ENCODE measurements at regions not wholly inside any gene's neighbourhood (a gene's known extent, or its start where the extent isn't known, plus 50 kb on each side); places are given as distances from the start of the nearest gene placed in this dataset.
A peak's percentile ranks its signal among the peaks of the same experiment; 100 is the strongest.
"Not testable (repeated sequence)": the region's sequence is repeated elsewhere in the genome, so short reads cannot be mapped to it uniquely, and the experiment has no call there.

GRCh38 chrX:50967736-50968135 lies 57.2 kb downstream of the BMP15 start:
- CTCF ChIA-PET, result no interaction called here
- DNase-seq (no peak), ATAC-seq (no peak)
- Mint-ChIP-seq H3K27me3 (ENCODE audit: low read depth) (no peaks in the 10 kb centered on the region), H3K36me3 (ENCODE audit: low read depth) (no peaks in the 10 kb centered on the region), H3K4me1 (ENCODE audit: low read depth) (no peaks in the 10 kb centered on the region), H3K9me3 (ENCODE audit: insufficient read depth) (no peaks in the 10 kb centered on the region), H3K4me3 (no peak overlapping the region), H3K27ac (no peak overlapping the region)
- POLR2A ChIA-PET, result no interaction called here

GRCh38 chrX:50968871-50969635 lies 58.5 kb downstream of the BMP15 start:
- ATAC-seq; CTCF ChIA-PET; POLR2A ChIA-PET; H3K36me3 Mint-ChIP-seq (ENCODE audit: low read depth); H3K4me3 Mint-ChIP-seq; DNase-seq; H3K4me1 Mint-ChIP-seq (ENCODE audit: low read depth); H3K27ac Mint-ChIP-seq; H3K27me3 Mint-ChIP-seq (ENCODE audit: low read depth); H3K9me3 Mint-ChIP-seq (ENCODE audit: insufficient read depth): not testable (repeated sequence)

GRCh38 chrX:50971395-50971794 lies 60.9 kb downstream of the BMP15 start:
- ATAC-seq (no peak), DNase-seq (no peak)
- H3K4me3 Mint-ChIP-seq, result no peak overlapping the region
- H3K27me3 Mint-ChIP-seq (ENCODE audit: low read depth), result no peaks in the 10 kb centered on the region
- CTCF ChIA-PET, result no interaction called here
- POLR2A ChIA-PET, result no interaction called here
- no peaks in the 10 kb centered on the region for H3K9me3 Mint-ChIP-seq (ENCODE audit: insufficient read depth)
- H3K36me3 Mint-ChIP-seq (ENCODE audit: low read depth), result no peaks in the 10 kb centered on the region
- no peaks in the 10 kb centered on the region for H3K4me1 Mint-ChIP-seq (ENCODE audit: low read depth)
- H3K27ac Mint-ChIP-seq, result no peak overlapping the region

GRCh38 chrX:50973199-50973598 lies 62.7 kb downstream of the BMP15 start:
- Mint-ChIP-seq H3K36me3 (ENCODE audit: low read depth) (no peaks in the 10 kb centered on the region), H3K27me3 (ENCODE audit: low read depth) (no peaks in the 10 kb centered on the region), H3K4me3 (no peak overlapping the region), H3K9me3 (ENCODE audit: insufficient read depth) (no peaks in the 10 kb centered on the region), H3K27ac (no peak overlapping the region), H3K4me1 (ENCODE audit: low read depth) (no peaks in the 10 kb centered on the region)
- ChIA-PET CTCF (no interaction called here), POLR2A (no interaction called here)
- DNase-seq, result no peak
- no peak for ATAC-seq

- Mint-ChIP-seq H3K27ac (no peak overlapping the region), H3K27me3 (ENCODE audit: low read depth) (no peaks in the 10 kb centered on the region), H3K4me1 (ENCODE audit: low read depth) (no peaks in the 10 kb centered on the region), H3K4me3 (no peak overlapping the region), H3K9me3 (ENCODE audit: insufficient read depth) (no peaks in the 10 kb centered on the region), H3K36me3 (ENCODE audit: low read depth) (no peaks in the 10 kb centered on the region)
- ChIA-PET POLR2A (no interaction called here), CTCF (no interaction called here)
- ATAC-seq (no peak), DNase-seq (no peak)
Observed at GRCh38 chrX:50978920-50979682, 68.6 kb downstream of the BMP15 start.

- DNase-seq (no peak), ATAC-seq (no peak)
- ChIA-PET CTCF (no interaction called here), POLR2A (no interaction called here)
- no peaks in the 10 kb centered on the region for H3K4me1 Mint-ChIP-seq (ENCODE audit: low read depth)
- no peak overlapping the region for H3K4me3 Mint-ChIP-seq
- H3K9me3 Mint-ChIP-seq (ENCODE audit: insufficient read depth), result no peaks in the 10 kb centered on the region
- no peaks in the 10 kb centered on the region for H3K36me3 Mint-ChIP-seq (ENCODE audit: low read depth)
- H3K27me3 Mint-ChIP-seq (ENCODE audit: low read depth), result no peaks in the 10 kb centered on the region
- no peak overlapping the region for H3K27ac Mint-ChIP-seq
Observed at GRCh38 chrX:50980251-50980650, 69.7 kb downstream of the BMP15 start.

GRCh38 chrX:50988649-50989048 lies 78.1 kb downstream of the BMP15 start:
- no peak for ATAC-seq
- Mint-ChIP-seq H3K4me3 (no peak overlapping the region), H3K36me3 (ENCODE audit: low read depth) (no peaks in the 10 kb centered on the region), H3K27ac (no peak overlapping the region), H3K27me3 (ENCODE audit: low read depth) (no peaks in the 10 kb centered on the region), H3K4me1 (ENCODE audit: low read depth) (no peaks in the 10 kb centered on the region), H3K9me3 (ENCODE audit: insufficient read depth) (no peaks in the 10 kb centered on the region)
- DNase-seq, result peak; percentile 24
- ChIA-PET CTCF (no interaction called here), POLR2A (no interaction called here)

- Mint-ChIP-seq H3K36me3 (ENCODE audit: low read depth) (no peaks in the 10 kb centered on the region), H3K27me3 (ENCODE audit: low read depth) (no peaks in the 10 kb centered on the region), H3K4me1 (ENCODE audit: low read depth) (no peaks in the 10 kb centered on the region), H3K4me3 (no peak overlapping the region), H3K27ac (no peak overlapping the region), H3K9me3 (ENCODE audit: insufficient read depth) (no peaks in the 10 kb centered on the region)
- no peak for ATAC-seq
- DNase-seq, result no peak
- ChIA-PET CTCF (no interaction called here), POLR2A (no interaction called here)
Observed at GRCh38 chrX:50996930-50997329, 86.4 kb downstream of the BMP15 start.

- H3K4me3 Mint-ChIP-seq; H3K36me3 Mint-ChIP-seq (ENCODE audit: low read depth); H3K27ac Mint-ChIP-seq; H3K27me3 Mint-ChIP-seq (ENCODE audit: low read depth); H3K4me1 Mint-ChIP-seq (ENCODE audit: low read depth); ATAC-seq; DNase-seq; POLR2A ChIA-PET; CTCF ChIA-PET; H3K9me3 Mint-ChIP-seq (ENCODE audit: insufficient read depth): not testable (repeated sequence)
Observed at GRCh38 chrX:51000384-51000783, 89.8 kb downstream of the BMP15 start.

- POLR2A ChIA-PET; H3K4me3 Mint-ChIP-seq; ATAC-seq; CTCF ChIA-PET; H3K27me3 Mint-ChIP-seq (ENCODE audit: low read depth); H3K4me1 Mint-ChIP-seq (ENCODE audit: low read depth); DNase-seq; H3K9me3 Mint-ChIP-seq (ENCODE audit: insufficient read depth); H3K36me3 Mint-ChIP-seq (ENCODE audit: low read depth); H3K27ac Mint-ChIP-seq: not testable (repeated sequence)
Observed at GRCh38 chrX:51001733-51002632, 91.4 kb downstream of the BMP15 start.

- CTCF ChIA-PET, result no interaction called here
- DNase-seq, result no peak
- Mint-ChIP-seq H3K27me3 (ENCODE audit: low read depth) (no peaks in the 10 kb centered on the region), H3K27ac (no peak overlapping the region), H3K9me3 (ENCODE audit: insufficient read depth) (no peaks in the 10 kb centered on the region), H3K4me1 (ENCODE audit: low read depth) (no peaks in the 10 kb centered on the region), H3K4me3 (no peak overlapping the region), H3K36me3 (ENCODE audit: low read depth) (no peaks in the 10 kb centered on the region)
- no peak for ATAC-seq
- POLR2A ChIA-PET, result no interaction called here
Observed at GRCh38 chrX:51006064-51006463, 95.5 kb downstream of the BMP15 start.

- H3K4me1 Mint-ChIP-seq (ENCODE audit: low read depth), result no peaks in the 10 kb centered on the region
- DNase-seq (no peak), ATAC-seq (no peak)
- H3K36me3 Mint-ChIP-seq (ENCODE audit: low read depth), result no peaks in the 10 kb centered on the region
- H3K4me3 Mint-ChIP-seq, result no peak overlapping the region
- H3K9me3 Mint-ChIP-seq (ENCODE audit: insufficient read depth), result no peaks in the 10 kb centered on the region
- H3K27me3 Mint-ChIP-seq (ENCODE audit: low read depth), result peaks cover 2% of the 10 kb centered on the region
- ChIA-PET POLR2A (no interaction called here), CTCF (no interaction called here)
- H3K27ac Mint-ChIP-seq, result no peak overlapping the region
Observed at GRCh38 chrX:51024106-51024696, 113.7 kb downstream of the BMP15 start.

Measured in activated CD8-positive, alpha-beta T cell treated with anti-CD3 and anti-CD28 coated beads, Interleukin-2, amount 10 ng/mL, durations not matched to agents 7 days and 5 days (primary cell).